IPS DF 19.7 (cell line): ENCODE measurements at regions not wholly inside any gene's neighbourhood (a gene's known extent, or its start where the extent isn't known, plus 50 kb on each side); places are given as distances from the start of the nearest gene placed in this dataset.

Source experiments
- DNase-seq: peaks from one replicate; pipeline ENCODE4 v3.0.0-alpha.2; 2013; ENCODE audit warnings: low read depth, low spot score

DNA sequence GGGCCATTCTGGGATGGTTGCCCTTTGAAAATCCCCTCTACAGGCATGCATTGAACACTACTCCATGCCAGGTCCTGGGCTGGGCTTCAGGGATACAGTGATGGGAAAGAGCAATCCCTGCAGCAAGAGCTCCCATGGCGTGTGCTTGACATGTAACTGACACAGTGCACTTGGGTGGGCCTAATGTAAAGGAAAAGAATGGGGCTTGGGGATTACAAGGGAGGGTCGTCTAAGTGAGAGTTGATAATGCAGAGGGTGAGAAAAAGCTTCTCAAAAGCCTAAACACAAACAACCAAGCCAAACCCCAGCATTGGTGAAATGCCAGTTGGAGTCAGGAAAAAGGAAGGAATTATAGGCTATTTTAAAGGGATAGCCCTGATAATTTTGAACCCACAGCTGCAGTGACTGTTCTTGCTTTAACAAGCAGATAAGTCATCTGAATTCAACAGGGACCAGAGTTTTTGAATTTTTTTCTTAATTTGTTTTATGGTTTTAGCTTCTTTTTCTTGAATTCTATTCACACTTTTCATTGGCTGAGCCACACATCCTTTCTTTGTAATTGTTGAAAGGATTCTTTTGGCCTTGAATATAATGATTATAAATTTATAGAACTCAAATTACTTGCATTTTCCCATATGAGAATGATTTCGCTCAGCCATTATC is 308.7 kb downstream of the LPIN1 start:
- no peak for DNase-seq

DNA sequence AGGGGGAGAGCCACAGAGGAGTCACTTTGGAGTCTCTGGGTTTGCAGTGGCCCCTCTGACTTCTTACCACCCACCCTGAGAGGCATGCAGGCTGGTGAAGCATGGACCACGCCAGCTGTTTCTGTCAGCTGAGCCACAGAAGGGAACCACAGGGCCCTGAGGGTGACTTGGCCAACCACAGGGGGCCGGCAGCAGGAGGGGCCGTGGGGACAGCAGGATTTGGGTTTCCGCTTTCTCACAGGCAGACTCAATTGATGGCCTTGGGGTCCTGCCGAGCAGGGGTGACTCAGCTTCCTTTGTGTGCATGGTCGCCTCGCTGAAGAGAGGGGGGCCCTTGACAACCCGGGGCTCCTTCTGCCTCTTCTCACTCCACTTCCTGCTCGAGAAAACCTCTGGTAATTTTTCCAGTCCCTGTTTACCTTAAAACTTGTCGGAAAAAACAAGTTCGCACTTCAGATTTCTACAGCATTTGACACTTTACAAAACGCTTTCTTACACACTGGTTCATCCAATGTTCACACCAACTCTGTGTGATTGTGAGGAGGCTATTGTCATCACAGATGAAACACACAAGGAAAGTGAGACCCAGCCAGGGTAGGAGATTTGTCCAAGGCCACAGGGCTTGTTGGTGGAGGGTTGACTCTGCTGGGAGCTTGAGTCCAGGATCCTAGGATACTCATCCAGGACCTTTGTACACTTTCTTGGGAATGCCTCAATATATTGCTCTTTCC is 311.2 kb downstream of the LPIN1 start:
- no peak for DNase-seq

DNA sequence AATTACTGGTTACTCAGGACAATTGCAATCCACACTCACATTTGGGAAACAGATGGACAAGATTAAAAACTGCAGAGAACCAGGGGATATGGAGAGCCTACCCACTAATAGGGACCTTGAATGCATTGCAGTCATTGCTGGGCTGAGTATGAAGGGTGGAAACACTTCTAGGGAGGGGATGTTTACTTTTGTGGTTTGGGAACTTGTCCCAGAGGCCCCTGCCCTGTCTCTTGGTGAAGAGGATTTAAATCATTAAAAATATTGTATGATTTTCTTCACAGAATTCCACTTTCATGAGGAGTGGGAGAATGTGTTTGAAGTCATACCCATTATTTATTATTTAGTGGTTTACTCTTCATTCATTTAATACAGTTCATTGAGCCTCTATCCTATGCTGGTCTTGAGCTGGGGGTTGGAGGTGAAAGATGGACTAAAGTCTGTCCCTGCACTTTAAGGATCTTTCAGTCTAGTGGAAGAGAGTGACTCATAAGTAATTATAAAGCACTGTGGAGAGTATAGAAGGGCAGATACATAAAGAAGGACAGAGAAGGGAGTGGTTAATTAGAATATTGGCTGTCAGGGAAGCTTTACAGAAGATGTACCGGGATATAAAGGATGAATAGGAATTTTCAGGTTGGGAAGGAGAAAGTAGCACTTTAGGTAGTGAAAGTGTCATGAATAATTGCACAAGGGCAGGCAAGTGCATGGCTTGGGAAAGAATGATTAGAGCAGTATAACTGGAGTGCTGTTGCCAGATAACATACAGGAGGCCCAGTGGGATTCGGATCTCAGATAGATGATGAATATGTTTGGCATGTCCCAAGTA is 313.4 kb downstream of the LPIN1 start:
- no peak for DNase-seq

DNA sequence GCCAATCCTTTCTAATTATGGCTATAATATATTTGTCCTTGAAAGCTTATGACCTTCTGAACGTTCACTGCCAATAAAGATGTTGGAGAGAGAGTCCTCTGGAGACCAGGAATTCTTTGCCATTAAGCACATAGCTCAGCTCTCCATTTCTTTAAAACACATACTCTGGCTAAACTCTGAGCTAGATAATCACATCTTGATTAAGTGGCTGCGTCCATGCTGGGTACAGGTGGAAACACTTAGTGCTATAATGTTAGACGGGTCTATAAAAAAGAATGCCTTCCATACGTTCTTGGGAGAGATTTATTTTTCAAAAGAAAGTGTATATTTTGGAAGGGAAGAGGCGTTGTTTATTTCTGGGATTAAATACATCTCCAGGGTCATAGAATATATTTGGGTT is 314.5 kb downstream of the LPIN1 start:
- no peak for DNase-seq

DNA sequence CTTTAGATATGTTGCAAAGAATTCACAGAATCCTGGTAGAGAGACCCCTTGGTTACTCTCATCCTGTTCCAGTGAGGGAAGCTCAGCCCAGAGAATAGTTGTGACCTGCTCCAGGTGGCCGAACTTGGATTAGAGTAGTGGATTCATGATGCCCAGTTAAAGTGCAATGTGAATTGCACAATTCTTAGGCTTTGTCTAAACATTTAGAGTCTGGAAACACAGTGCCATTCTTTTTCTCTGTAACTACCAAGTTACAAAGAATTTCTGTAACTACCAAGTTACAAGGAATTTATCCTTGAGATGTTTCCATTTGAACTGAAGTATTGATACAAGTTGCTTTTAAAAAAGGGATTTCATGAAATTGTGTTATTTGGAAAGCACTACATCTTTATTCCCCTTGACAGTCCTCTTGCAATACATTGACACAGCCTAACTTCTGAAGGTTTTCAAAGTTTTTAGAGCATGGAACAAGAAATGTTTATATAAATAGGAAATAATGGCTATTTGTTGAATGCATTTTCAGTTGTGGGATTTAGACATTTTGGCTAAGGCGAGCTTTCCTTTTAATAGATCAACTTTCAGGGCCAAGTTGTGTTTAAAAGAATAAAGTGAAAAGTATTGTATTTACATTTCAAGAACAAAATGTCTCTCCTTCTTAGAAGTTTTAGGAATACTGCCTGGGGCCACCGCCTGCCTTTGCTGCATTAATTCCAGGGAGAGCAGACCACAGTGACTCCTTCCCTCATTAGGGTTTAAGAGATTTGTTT is 315.0 kb downstream of the LPIN1 start:
- no peak for DNase-seq

DNA sequence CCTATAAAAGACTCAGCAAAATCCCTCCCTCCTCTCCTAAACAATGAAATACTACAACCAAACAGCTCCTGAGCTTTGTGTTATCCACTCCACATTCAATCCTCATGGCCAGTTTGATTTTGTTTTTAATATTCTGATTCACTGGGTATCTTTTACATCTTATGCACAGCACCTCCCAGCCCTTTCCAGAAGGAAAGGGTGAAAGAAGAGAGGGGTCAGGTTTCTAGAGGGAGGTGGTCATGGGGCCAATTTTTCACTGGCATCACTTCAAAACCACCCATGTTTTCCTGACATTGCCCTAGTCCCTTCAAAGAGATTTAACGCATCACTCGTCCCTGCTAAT is 315.6 kb downstream of the LPIN1 start:
- DNase-seq = no peak

DNA sequence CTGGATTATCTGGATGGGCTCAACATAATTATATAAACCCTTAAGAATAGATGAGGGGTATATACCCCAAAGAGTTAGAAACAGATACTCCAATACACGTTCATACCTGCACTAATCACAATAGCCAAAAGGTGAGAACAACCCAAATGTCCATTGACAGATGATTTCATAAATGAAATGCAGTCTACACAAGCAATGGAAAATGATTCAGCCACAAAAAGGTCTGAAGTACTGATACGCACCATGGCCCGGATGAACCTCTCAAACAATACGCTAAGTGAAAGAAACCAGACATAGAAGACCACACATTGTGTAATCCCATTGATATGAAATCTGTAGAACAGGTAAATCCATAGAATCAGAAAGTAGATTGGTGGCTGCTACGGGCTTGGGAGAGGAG is 316.8 kb downstream of the LPIN1 start:
- DNase-seq = no peak

DNA sequence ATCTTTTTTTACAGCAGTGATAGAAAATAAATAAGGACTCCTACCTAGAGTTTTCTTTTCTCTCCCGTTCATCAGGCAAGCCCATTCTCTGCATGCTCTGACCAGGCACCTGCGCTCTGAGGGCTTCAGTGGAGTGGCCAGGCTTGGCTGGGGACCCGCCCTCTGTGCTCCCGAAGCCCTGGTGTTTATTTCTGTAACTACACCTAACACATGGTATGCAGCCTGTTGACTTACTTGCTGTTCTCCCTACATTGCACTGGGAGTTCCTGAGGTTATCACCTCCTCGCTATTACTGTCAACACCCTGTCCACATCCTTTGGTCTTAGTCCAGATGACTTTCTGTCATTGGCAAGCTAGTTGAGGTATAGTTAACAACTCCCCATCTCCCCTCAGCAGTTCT is 317.7 kb downstream of the LPIN1 start:
- DNase-seq = no peak

DNA sequence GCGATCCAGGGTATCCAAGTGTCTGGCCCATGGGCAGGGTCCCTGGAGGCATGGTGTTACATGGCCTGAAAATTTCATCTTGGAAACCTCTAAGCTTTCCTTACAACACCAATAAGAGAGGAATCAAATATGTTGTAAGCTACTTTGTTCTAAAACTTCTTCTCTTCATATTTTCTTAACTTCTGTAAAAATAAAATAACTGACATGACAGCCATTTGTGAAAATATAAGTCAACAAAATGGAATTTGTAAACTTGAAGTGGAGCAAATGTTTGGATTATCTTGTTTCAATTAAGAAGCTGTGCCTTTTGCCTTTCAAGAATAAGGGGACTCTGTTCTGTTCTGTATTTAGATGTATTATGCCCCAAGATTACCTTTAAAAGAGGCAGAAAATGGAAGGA is 319.7 kb downstream of the LPIN1 start:
- no peak for DNase-seq

DNA sequence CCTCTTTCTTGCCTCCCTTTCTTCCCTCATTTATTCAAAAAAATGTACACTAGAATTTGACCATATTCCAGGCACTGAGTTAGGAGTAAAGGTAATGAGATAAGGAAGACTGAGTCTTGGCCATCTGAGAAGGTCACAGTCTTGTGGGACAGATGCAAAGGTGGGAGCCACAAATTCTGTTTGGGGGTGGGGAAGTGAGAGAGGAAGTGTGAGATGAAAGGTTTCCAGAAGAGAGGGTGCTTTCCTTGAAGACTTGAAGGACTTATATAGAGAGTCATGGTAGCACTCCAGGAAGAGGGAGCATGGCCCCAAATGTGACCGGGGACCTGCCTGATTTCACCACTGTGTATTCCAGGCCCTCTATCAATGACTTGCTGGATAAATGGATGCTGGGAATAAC is 320.6 kb downstream of the LPIN1 start:
- DNase-seq = no peak

DNA sequence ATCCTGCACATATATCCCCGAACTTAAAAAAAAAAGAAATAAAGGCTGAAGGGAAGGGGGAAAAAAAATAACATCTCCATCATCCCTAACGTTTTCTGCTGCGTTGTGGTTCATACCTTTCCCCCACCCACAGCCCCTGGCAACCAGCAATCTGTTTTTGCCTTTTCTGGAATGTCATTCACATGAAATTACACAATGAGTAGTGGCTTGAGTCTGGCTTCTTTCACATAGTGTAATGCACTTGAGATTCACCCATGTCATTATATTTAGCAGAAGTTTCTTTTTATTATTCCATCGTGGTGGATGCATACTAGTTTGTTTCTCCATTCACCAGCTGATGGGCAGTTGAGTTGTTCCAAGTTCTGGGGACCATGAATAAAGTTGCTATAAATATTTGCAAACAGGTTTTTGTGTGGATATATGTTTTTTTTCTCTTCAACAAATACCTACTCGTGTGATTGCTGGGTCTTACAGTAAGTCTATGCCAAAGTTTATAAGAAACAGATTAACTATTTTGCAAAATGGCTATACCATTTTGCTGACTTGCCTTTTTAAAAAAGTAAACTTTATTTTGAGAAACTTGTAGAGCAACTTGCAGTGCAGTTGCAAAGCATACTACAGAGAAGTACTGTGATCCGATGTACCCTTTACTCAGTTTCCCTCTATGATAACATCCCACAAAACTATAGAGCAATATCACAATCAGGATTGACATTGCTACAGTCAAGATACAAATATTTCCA is 322.5 kb downstream of the LPIN1 start:
- no peak for DNase-seq

DNA sequence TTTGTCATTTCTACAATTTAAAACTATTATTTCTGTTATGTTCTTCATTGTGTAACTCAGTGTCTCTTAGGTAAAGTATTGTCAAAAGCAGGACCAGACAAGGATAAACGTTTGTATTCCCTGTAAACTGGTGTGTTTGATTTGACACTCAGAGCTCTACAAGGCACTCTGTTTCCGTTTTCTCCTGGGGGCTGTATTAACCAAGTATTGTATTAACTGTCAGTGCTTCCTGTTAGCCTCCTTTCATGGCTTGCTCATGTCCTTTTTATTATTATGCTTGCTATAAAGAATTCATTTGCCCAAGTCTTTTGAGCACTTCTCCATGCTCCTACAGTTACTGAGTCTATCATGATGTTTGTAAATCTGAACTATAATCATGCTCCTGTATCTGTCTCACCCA is 323.7 kb downstream of the LPIN1 start:
- DNase-seq = no peak

DNA sequence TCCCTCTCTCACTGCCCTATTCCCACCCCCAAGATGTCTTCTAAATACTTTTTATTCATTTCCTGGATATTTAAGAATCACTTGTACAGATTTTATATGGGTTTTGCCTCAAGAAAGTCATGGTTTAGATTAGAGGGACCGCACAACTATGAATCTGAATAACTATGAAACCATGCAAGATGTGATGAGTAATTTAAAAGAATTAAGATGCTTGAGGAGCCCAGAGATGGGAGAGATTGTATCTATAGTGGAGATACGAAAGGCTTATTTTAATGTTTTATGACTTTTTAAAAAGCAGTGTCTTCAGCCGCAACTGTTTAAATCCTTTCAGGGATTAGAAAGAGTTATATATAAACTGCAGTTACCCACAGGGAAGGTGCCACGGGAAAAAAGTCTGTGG is 324.1 kb downstream of the LPIN1 start:
- DNase-seq = no peak

DNA sequence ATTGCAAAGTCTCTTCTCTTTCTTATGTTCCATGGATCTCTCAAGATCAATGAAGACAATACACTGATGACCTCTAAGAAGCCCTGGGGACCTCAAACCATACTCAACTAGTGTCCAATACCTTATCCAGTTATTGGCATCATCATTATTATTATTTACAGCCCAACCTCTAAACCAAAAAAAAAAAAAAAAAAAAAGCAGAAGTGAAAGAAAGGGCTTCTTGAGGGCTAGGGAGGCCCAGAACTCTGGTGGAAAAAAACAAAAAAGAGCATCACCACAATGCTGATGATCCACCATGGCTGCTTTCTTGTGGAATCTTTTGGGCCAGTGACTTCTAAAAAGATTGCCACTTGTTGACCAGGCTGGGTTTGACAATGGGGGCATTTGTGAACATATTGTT is 324.9 kb downstream of the LPIN1 start:
- no peak for DNase-seq

DNA sequence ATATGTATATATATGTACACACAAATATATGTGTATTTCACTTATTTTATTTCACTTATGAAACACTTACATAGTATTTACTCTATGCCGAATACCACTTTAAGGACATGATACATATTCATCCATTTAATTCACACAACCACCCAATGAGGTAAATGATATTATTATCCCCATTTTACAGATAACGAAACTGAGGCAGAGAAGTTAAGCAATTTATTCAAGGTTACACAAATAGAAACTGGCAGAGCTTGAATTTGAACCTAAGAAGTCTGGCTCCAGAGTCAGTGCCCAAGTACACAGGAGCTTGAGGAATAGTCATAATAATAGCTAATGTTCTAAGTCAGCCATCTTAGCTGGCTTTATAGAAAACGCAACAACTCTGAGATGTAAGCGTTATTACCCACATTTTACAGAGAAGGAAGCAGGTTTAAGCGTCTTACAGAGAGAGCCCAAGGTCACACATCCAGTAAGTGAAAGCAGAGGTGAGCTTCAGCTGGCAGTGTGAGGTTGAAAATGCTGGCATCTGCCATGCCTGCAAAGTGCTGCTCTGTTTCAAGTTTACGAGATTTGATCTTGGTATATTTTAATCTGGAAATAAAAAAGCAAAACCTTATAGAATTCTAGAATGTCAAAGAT is 326.9 kb downstream of the LPIN1 start:
- DNase-seq = no peak

DNA sequence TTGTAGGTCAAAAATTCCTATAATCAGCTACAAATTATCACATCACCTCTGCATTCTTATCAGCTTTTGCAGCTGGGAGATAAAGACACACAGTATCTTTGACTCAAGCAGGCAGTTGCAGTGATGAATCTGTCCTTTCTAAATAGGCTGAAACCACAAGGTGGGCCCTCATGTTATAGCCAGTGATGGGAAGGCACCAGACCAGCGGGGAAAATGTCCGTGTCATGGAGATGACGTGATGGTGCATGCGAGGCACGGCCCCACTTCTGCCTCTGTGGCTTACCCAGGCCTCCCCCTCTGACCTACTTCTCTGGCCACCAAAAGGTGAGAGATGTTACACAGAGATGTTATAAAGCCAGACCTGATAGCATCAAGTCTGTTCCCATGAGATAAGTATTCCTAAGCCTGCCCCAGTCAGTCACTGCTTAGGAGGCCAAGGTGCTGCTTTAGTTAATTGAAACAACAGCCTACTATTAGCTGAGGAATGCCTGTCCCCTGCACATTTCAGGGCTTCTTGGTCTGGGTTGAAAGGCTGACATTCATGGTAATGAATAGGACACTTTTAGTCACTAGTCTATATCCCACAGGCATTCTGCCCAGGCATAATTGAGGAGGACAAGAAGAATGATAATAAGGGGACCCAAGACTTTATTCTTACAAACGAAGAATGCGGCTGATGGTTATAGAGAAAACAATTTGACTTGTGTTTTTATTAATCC is 327.9 kb downstream of the LPIN1 start:
- no peak for DNase-seq

DNA sequence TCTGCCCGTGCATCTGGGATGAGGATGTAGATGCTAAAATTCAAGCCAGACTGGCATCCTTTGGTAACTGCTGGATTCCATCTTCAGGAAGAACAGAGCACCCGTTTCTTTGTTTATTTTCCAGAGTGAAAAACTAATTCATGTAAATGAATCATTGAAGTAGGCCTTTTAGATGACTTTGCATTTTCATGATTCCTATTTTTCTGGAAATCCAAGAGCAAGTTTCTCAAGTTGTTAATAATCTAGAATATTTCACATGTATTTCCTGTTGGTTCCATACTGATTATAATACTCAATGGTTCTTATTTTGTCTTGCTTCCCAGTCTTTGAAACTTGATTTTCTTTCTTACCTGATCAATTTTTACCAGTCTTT is 328.4 kb downstream of the LPIN1 start:
- no peak for DNase-seq

DNA sequence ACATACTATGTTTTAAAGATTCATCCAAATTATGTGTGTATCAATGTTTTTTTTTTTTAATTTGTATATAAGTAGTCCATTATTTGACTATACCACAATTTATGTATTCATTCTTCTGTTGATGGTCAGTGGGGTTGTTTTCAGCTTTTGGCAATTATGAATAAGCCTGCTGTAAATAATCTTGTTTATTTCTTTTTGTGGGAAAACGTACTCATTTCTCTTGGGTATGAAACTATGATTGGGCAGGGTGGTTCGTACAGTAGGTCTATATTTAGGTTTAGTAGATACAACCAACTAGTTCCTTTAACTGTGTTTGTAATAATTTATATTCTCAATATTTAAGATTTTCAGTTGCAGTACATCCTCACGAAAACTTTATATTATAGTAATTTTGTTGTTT is 329.2 kb downstream of the LPIN1 start:
- DNase-seq = no peak

DNA sequence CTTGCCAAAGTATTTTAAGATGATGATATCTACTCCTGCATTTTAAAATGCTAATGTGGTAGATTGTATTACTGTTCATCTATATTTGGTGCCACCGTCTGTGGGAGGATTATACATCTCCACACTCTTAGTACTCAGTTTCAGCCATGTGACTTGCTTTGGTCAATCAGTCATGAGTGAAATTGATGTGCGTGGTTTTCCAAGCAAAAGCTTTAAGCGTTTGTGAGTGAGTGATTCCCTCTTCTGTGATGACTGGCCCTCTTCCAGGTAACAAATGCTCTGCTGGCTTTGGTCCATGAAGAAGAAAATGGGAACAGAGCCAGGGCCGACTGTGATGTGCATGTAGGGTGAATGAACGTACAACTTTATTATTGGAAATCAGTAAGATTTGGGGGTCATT is 330.4 kb downstream of the LPIN1 start:
- DNase-seq = no peak

DNA sequence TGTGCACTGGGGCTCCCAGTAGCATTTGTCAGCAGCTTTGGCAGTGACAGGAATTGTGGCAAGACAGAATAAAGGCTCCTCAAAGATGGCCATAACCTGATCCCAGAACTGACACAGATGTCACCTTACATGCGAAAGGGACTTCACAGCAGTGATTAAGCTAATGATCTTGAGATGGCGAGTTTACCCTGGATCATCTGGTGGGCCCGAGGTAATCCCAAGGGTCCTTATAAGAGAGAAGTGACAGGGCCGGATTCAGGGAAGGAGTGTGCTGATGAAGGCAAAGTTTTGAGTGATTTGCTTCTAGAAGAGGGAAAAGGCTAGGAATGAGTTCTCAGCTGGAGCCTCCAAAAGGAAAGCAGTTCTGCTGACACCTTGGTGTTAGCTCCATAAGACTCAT is 333.9 kb downstream of the LPIN1 start:
- DNase-seq = no peak
